OCI-LY1 (cell line): ENCODE measurements at regions not wholly inside any gene's neighbourhood (a gene's known extent, or its start where the extent isn't known, plus 50 kb on each side); places are given as distances from the start of the nearest gene placed in this dataset.

Experiments used
- EZH2 ChIP-seq: fragments of 200-600 bp; sonication (generic), shearing (Covaris generic); IDR thresholded peaks from 2 replicates; pipeline ENCODE4 v1.8.0; 2017; ENCODE audit warnings: borderline replicate concordance, mixed run types, mild to moderate bottlenecking, antibody characterized with exemption, low read length, moderate library complexity, mixed read lengths
- TF ChIP-seq, protein P1 (sequence below): fragments of 200-600 bp; sonication (generic), shearing (Covaris generic); IDR thresholded peaks from 2 replicates; pipeline ENCODE4 v1.5.1; 2017; ENCODE audit warnings: mild to moderate bottlenecking, antibody characterized with exemption, low read length, moderate library complexity, mixed read lengths

DNA sequence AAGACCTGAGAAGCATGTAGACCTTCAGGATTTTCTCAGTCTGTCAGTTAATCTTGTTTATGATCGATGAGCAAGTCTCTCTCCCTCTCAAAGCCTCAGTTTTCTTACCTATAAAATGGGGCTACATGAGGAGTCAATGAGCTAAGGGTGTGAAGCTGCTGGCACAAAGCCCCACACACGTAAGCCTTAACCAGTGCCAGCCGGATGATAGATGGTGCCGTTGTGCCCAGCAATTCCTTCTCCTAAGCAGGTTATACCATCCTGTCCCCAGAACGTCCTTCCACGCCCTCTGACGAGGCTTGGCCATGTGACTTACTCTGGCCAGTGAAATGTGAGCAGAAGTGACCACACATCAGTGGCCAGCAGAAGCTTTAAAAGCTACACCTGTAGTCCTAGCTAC lies 179.0 kb downstream of the C9orf50 start:
- TF ChIP-seq, protein P1, sequence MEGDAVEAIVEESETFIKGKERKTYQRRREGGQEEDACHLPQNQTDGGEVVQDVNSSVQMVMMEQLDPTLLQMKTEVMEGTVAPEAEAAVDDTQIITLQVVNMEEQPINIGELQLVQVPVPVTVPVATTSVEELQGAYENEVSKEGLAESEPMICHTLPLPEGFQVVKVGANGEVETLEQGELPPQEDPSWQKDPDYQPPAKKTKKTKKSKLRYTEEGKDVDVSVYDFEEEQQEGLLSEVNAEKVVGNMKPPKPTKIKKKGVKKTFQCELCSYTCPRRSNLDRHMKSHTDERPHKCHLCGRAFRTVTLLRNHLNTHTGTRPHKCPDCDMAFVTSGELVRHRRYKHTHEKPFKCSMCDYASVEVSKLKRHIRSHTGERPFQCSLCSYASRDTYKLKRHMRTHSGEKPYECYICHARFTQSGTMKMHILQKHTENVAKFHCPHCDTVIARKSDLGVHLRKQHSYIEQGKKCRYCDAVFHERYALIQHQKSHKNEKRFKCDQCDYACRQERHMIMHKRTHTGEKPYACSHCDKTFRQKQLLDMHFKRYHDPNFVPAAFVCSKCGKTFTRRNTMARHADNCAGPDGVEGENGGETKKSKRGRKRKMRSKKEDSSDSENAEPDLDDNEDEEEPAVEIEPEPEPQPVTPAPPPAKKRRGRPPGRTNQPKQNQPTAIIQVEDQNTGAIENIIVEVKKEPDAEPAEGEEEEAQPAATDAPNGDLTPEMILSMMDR: no peak
- no peak for TF ChIP-seq EZH2
